Transverse colon (tissue), 4 donors: ENCODE measurements at regions not wholly inside any gene's neighbourhood (a gene's known extent, or its start where the extent isn't known, plus 50 kb on each side); places are given as distances from the start of the nearest gene placed in this dataset.

ENCODE experiments used
- DNase-seq: peaks from one replicate; pipeline ENCODE4 v3.0.0-alpha.2; 2019
- H3K27ac ChIP-seq, 4 donors: fragments of 200-600 bp; sonication (generic); 2 replicates each; pipeline ENCODE4 v1.5.1; 2016 to 2018; ENCODE audit warnings: inconsistent platforms in 4 of 4
- H3K27me3 ChIP-seq: fragments of 200-600 bp; sonication (generic); 2 replicates; pipeline ENCODE4 v1.5.1; 2017; ENCODE audit warnings: inconsistent platforms
- H3K36me3 ChIP-seq, 4 donors: fragments of 200-600 bp; sonication (generic); 2 replicates each; pipeline ENCODE4 v1.5.1; 2017 to 2019; ENCODE audit warnings: inconsistent platforms in 4 of 4
- H3K4me1 ChIP-seq, 4 donors: fragments of 200-600 bp; sonication (generic); 2 replicates each; pipeline ENCODE4 v1.5.1; 2017 to 2020; ENCODE audit warnings: inconsistent platforms in 4 of 4
- H3K4me3 ChIP-seq, 4 donors: fragments of 200-600 bp; sonication (generic); 1 replicate in 1 of 4; 2 replicates in 3 of 4; pipeline versions ENCODE4 v1.5.1 to v1.6.1; 2017 to 2019; ENCODE audit warnings: inconsistent platforms in 4 of 4
- H3K9me3 ChIP-seq, 2 donors: fragments of 200-600 bp; sonication (generic); 2 replicates each; pipeline ENCODE4 v1.5.1; 2017 to 2019; ENCODE audit warnings: inconsistent platforms in 2 of 2
- EP300 ChIP-seq: sonication (generic); formaldehyde crosslinking; IDR thresholded peaks from one replicate; pipeline ENCODE4 v1.6.1; 2017; ENCODE audit warnings: antibody characterized with exemption, low read depth
- POLR2A ChIP-seq: fragments of 450-650 bp; IDR thresholded peaks from one replicate; pipeline ENCODE4 v1.6.1; 2016; ENCODE audit warnings: antibody characterized with exemption, mild to moderate bottlenecking, moderate library complexity
- POLR2AphosphoS5 ChIP-seq, 3 donors: sonication (generic); formaldehyde crosslinking; IDR thresholded peaks; one replicate each; pipeline ENCODE4 v1.6.1; 2016; ENCODE audit warnings: antibody characterized with exemption in 3 of 3
- WGBS, 2 donors: methylation state at CpG; one replicate each; pipeline ENCODE4 v1.1.5; 2018; ENCODE audit warnings: low coverage in 1 of 2; 5-methylcytosine and 5-hydroxymethylcytosine counted together
- in situ Hi-C, 4 donors: fragments of 200-750 bp; cut with MboI; loops; one replicate each; pipeline versions ENCODE4 v1.15.0 to v1.15.1; 2017; ENCODE audit warnings: low sequenced_read_pairs in 3 of 4, low pct_ligation_motif_present in 1 of 4, low pct_unique_long_range_greater_than_20kb in 1 of 4
- intact Hi-C: fragments of 100-400 bp; cut with DNase I; formaldehyde crosslinking; loops from one replicate; pipeline ENCODE4 v1.15.1; 2023; ENCODE audit warnings: low total_unique reads
- TF ChIP-seq, protein P1 (sequence below), 5 experiments: fragments of 200-600 bp in 3 of 5; fragments of 450-650 bp in 2 of 5; sonication (generic) in 3 of 5; IDR thresholded peaks; 1 replicate in 2 of 5; 2 replicates in 3 of 5; pipeline ENCODE4 v1.5.1; 2016 to 2017; ENCODE audit warnings: antibody characterized with exemption in 5 of 5, inconsistent platforms in 3 of 5, mild to moderate bottlenecking in 2 of 5, moderate library complexity in 1 of 5

DNA sequence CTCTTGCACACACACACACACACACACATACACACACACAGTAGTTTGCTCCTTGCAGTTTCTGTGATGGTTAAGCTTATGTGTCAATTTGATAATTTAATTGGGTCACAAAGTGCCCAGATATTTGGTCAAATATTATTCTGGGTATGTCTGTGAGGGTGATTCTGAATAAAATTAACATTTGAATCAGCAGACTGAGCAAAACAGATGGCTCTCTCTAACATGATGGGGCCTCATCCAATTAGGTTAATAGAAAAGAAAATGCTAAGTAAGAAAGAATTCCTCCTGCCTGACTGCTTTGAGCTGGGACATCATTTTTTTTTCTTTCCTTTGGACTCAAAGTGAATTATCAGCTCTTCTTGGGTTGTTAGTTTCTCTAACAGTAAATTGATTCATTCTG, 191.2 kb upstream of the INTU start:
- no peak for DNase-seq
- Histone ChIP-seq H3K4me3 (no peak overlapping the region), H3K36me3 (no peaks in the 10 kb centered on the region), H3K27me3 (no peaks in the 10 kb centered on the region), H3K4me1 (no peaks in the 10 kb centered on the region), H3K9me3 (no peaks in the 10 kb centered on the region), H3K27ac (no peak overlapping the region)
- intact Hi-C loops (no loop called here), in situ Hi-C loops (no loop called here)
- TF ChIP-seq EP300 (no peak), POLR2A (no peak), POLR2AphosphoS5 (IDR thresholded peaks at IDR 0.05) (no peak)
- TF ChIP-seq, protein P1, sequence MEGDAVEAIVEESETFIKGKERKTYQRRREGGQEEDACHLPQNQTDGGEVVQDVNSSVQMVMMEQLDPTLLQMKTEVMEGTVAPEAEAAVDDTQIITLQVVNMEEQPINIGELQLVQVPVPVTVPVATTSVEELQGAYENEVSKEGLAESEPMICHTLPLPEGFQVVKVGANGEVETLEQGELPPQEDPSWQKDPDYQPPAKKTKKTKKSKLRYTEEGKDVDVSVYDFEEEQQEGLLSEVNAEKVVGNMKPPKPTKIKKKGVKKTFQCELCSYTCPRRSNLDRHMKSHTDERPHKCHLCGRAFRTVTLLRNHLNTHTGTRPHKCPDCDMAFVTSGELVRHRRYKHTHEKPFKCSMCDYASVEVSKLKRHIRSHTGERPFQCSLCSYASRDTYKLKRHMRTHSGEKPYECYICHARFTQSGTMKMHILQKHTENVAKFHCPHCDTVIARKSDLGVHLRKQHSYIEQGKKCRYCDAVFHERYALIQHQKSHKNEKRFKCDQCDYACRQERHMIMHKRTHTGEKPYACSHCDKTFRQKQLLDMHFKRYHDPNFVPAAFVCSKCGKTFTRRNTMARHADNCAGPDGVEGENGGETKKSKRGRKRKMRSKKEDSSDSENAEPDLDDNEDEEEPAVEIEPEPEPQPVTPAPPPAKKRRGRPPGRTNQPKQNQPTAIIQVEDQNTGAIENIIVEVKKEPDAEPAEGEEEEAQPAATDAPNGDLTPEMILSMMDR (IDR thresholded peaks at IDR 0.05) = no peak

DNA sequence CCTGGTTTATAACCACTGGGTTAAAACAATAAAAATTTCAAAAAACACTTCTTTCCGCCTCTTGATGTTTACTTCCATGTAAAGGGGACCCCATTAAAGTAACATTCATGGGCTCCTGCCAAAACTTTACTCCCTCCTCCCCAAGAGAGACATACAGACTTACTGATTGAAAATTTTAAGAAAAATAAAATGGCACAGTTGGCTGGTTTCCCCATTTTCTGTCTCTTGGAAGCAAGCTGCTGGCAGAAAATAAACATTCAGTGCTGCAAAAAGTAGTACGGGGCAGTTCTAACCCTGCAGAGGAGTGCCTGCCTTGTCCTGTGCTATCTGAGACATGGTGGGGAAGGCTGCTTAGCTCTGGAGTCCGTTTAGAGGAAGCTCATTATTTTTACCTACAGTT, 187.3 kb upstream of the INTU start:
- no peak overlapping the region for H3K4me3 ChIP-seq
- H3K27me3 ChIP-seq = no peaks in the 10 kb centered on the region
- H3K9me3 ChIP-seq = no peaks in the 10 kb centered on the region
- no peaks in the 10 kb centered on the region for H3K36me3 ChIP-seq
- H3K27ac ChIP-seq = no peak overlapping the region
- WGBS, 2 donors = 44 to 51% methylated on average over 3 of the region's 3 CpGs
- no peak for DNase-seq
- in situ Hi-C loops = no loop called here
- no peaks in the 10 kb centered on the region for H3K4me1 ChIP-seq
- intact Hi-C loops = no loop called here
- TF ChIP-seq POLR2A = no peak
- no peak for TF ChIP-seq POLR2AphosphoS5 (IDR thresholded peaks at IDR 0.05)
- no peak for TF ChIP-seq EP300
- TF ChIP-seq, protein P1 (IDR thresholded peaks at IDR 0.05) = no peak

DNA sequence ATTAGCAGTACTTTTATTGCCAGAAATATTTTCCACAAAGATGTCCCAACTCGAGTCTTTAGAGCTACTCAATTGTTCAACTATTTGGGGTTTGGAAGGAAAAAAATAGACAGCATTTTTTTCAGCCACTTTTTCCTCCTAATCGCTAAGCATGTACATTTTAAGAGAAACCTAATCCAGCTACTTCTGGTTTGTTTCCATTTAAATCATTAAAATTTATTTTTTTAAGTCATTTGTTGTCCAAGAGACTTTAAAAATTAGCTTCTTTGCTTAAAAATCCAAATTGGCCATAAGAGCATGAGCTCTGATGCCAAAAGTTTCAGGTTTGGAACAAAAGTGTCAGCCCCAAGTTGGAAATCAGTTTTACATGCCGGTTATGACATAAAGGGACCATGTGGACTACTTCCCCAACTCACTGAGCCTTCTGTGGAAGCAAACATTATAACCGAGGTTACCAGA, 186.3 kb upstream of the INTU start:
- in situ Hi-C loops (no loop called here), intact Hi-C loops (no loop called here)
- Histone ChIP-seq H3K27me3 (no peaks in the 10 kb centered on the region), H3K4me3 (no peak overlapping the region), H3K9me3 (no peaks in the 10 kb centered on the region), H3K4me1 (no peaks in the 10 kb centered on the region), H3K27ac (no peak overlapping the region), H3K36me3 (no peaks in the 10 kb centered on the region)
- WGBS, 2 donors = 48 to 58% methylated on average over 4 of the region's 4 CpGs
- no peak for DNase-seq
- TF ChIP-seq EP300 (no peak), POLR2A (no peak), POLR2AphosphoS5 (IDR thresholded peaks at IDR 0.05) (no peak)
- TF ChIP-seq, protein P1 (IDR thresholded peaks at IDR 0.05) = no peak

DNA sequence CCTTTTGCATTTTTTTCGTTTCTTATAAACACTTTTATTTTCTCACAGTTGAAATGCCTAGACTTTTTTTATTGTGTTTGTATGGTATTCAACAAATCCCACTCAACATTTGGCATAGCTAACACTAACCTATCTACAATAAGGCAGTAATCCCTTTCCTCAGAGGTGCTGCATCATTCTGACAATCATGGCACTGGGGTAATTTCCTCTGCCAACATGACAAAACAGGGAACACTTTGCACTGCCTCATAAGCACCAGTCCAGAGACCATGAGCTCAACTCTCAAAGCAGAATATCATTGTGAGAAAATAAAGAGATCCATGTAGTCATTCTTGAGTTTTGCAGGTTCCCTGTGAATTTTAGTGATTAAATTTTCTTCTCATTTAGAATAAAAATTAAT, 183.8 kb upstream of the INTU start:
- H3K9me3 ChIP-seq = no peaks in the 10 kb centered on the region
- in situ Hi-C loops = no loop called here
- DNase-seq = no peak
- H3K27ac ChIP-seq = no peak overlapping the region
- TF ChIP-seq EP300 (no peak), POLR2A (no peak), POLR2AphosphoS5 (IDR thresholded peaks at IDR 0.05) (no peak)
- TF ChIP-seq, protein P1 (IDR thresholded peaks at IDR 0.05) = no peak
- 50 to 64% methylated on average over 1 of the region's 1 CpG for WGBS, 2 donors
- no peaks in the 10 kb centered on the region for H3K4me1 ChIP-seq
- H3K27me3 ChIP-seq = no peaks in the 10 kb centered on the region
- no peaks in the 10 kb centered on the region for H3K36me3 ChIP-seq
- intact Hi-C loops = no loop called here
- H3K4me3 ChIP-seq = no peak overlapping the region
